Left lung (tissue), 4 donors: ENCODE measurements at regions not wholly inside any gene's neighbourhood (a gene's known extent, or its start where the extent isn't known, plus 50 kb on each side); places are given as distances from the start of the nearest gene placed in this dataset.

ENCODE experiments used
- ATAC-seq: fragments of 200-7000 bp; cut with Tn5 transposase; one replicate; pipeline ENCODE4 v1.9.1; 2020; ENCODE audit warnings: moderate library complexity
- DNase-seq, 4 donors: peaks; one replicate each; pipeline ENCODE4 v3.0.0-alpha.2; 2013 to 2020
- H3K27ac ChIP-seq, 2 donors: fragments of 200-600 bp; sonication (generic) in 1 of 2; one replicate each; pipeline versions ENCODE4 v1.5.0 to v1.8.0; 2020 to 2021
- H3K27me3 ChIP-seq, 2 donors: fragments of 200-600 bp; sonication (generic) in 1 of 2; one replicate each; pipeline versions ENCODE4 v1.5.0 to v1.8.0; 2020 to 2021
- H3K36me3 ChIP-seq, 2 donors: fragments of 200-600 bp; sonication (generic) in 1 of 2; one replicate each; pipeline versions ENCODE4 v1.5.0 to v1.8.0; 2020 to 2021
- H3K4me1 ChIP-seq, 2 donors: fragments of 200-600 bp; one replicate each; pipeline ENCODE4 v1.8.0; 2021
- H3K4me3 ChIP-seq, 2 donors: fragments of 200-600 bp; sonication (generic) in 1 of 2; one replicate each; pipeline versions ENCODE4 v1.5.0 to v1.8.0; 2020 to 2021; ENCODE audit warnings: mild to moderate bottlenecking in 1 of 2
- H3K9me3 ChIP-seq, 2 donors: fragments of 200-600 bp; sonication (generic) in 1 of 2; one replicate each; pipeline versions ENCODE4 v1.5.0 to v1.8.0; 2020 to 2021
- CTCF ChIP-seq, 2 donors: fragments of 200-600 bp; sonication (generic) in 1 of 2; IDR thresholded peaks; one replicate each; pipeline versions ENCODE4 v1.5.0 to v1.8.0; 2021; ENCODE audit warnings: antibody characterized with exemption in 2 of 2
- intact Hi-C, 2 donors: fragments of 100-400 bp; cut with DNase I; formaldehyde crosslinking; loops; one replicate each; pipeline versions ENCODE4 v1.11.2 to v1.14.2; 2022
- donor health status: DM: no; HTN: yes; CAD: no.
- donor health status: DM: no; HTN: no; CAD: no.

- Histone ChIP-seq H3K27me3 (peaks cover 0 to 4% of the 10 kb centered on the region in 2 donors), H3K9me3 (peaks cover 5 to 18% of the 10 kb centered on the region in 2 donors), H3K4me1 (no peaks in the 10 kb centered on the region), H3K4me3 (no peak overlapping the region), H3K36me3 (no peaks in the 10 kb centered on the region), H3K27ac (no peak overlapping the region)
- intact Hi-C loops = no loop called here
- DNase-seq = no peak
- no peak for TF ChIP-seq CTCF (IDR thresholded peaks at IDR 0.05)
- ATAC-seq = no peak
Observed at GRCh38 chr3:150072576-150072975, 101.9 kb upstream of the PFN2 start.

GRCh38 chr3:150070271-150070670 lies 99.6 kb upstream of the PFN2 start:
- ATAC-seq (no peak), DNase-seq (no peak)
- no peak overlapping the region for H3K4me3 ChIP-seq
- H3K27ac ChIP-seq = no peak overlapping the region
- no peaks in the 10 kb centered on the region for H3K4me1 ChIP-seq
- no peaks in the 10 kb centered on the region for H3K36me3 ChIP-seq
- intact Hi-C loops = no loop called here
- TF ChIP-seq CTCF (IDR thresholded peaks at IDR 0.05) = no peak
- H3K27me3 ChIP-seq = peaks cover 0 to 13% of the 10 kb centered on the region in 2 donors
- no peaks in the 10 kb centered on the region for H3K9me3 ChIP-seq

GRCh38 chr3:150069633-150070032 lies 98.9 kb upstream of the PFN2 start:
- Histone ChIP-seq H3K4me1 (no peaks in the 10 kb centered on the region), H3K4me3 (no peak overlapping the region), H3K36me3 (no peaks in the 10 kb centered on the region), H3K9me3 (no peaks in the 10 kb centered on the region), H3K27me3 (peaks cover 0 to 13% of the 10 kb centered on the region in 2 donors), H3K27ac (no peak overlapping the region)
- ATAC-seq (no peak), DNase-seq (no peak)
- TF ChIP-seq CTCF (IDR thresholded peaks at IDR 0.05) = no peak
- intact Hi-C loops = no loop called here

- Histone ChIP-seq H3K27me3 (peaks cover 0 to 13% of the 10 kb centered on the region in 2 donors), H3K4me3 (no peak overlapping the region), H3K9me3 (no peaks in the 10 kb centered on the region), H3K36me3 (no peaks in the 10 kb centered on the region), H3K4me1 (no peaks in the 10 kb centered on the region), H3K27ac (no peak overlapping the region)
- intact Hi-C loops = no loop called here
- no peak for TF ChIP-seq CTCF (IDR thresholded peaks at IDR 0.05)
- DNase-seq (no peak), ATAC-seq (no peak)
Observed at GRCh38 chr3:150069154-150069527, 98.4 kb upstream of the PFN2 start.

GRCh38 chr3:150068440-150069153 lies 97.9 kb upstream of the PFN2 start:
- peaks cover 0 to 13% of the 10 kb centered on the region in 2 donors for H3K27me3 ChIP-seq
- ATAC-seq (no peak), DNase-seq (no peak)
- no peak overlapping the region for H3K4me3 ChIP-seq
- H3K9me3 ChIP-seq = no peaks in the 10 kb centered on the region
- TF ChIP-seq CTCF (IDR thresholded peaks at IDR 0.05) = no peak
- no peaks in the 10 kb centered on the region for H3K4me1 ChIP-seq
- no peaks in the 10 kb centered on the region for H3K36me3 ChIP-seq
- H3K27ac ChIP-seq = no peak overlapping the region
- intact Hi-C loops = no loop called here
